Activated CD8-positive, alpha-beta memory T cell treated with anti-CD3 and anti-CD28 coated beads for 4 hours (primary cell): ENCODE measurements at regions not wholly inside any gene's neighbourhood (a gene's known extent, or its start where the extent isn't known, plus 50 kb on each side); places are given as distances from the start of the nearest gene placed in this dataset.
"Not testable (repeated sequence)": the region's sequence is repeated elsewhere in the genome, so short reads cannot be mapped to it uniquely, and the experiment has no call there.

Source experiments
- DNase-seq, 2 donors: peaks; one replicate each; pipeline ENCODE4 v3.0.0-alpha.2; 2020; ENCODE audit warnings: low read depth in 2 of 2

GRCh38 chr18:41693008-41693407 is 262.0 kb upstream of the PIK3C3 start:
- no peak for DNase-seq

DNA sequence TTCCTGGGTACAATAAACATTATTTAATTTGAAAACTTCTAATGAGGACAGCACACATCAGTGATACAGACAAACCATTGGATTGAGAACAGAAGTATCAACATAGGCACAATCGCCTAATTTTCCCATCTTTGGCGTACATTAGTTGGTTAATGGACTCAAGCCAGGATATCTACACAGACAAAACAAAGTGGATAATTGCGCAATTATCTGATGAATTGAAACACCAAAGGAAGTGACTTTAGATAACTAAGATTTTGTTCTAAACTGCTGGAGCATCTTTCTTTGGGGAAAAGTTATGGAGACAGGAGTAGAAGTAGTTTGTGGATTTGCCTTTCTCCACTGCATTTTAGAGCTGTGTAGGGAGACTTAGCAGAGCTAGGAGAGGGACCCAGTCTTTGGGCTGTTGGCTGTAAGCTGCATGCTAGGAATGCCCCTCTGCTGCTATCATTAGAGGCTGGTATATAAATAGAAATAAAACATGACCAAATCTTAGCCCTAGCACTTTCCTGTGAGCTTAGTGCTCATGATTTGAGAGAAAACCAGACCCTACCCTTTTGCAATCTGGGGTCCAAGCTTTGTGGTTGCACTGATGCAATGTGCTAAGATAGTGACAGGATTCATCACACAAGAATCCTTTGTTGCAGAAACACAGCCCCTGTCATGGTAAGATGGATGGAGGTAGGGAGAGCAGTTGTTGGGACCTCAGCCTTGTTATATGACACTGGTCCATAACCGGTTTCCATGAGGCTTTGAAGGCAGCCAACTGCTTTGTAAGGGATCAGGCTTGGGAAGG is 264.5 kb upstream of the PIK3C3 start:
- DNase-seq: no peak

DNA sequence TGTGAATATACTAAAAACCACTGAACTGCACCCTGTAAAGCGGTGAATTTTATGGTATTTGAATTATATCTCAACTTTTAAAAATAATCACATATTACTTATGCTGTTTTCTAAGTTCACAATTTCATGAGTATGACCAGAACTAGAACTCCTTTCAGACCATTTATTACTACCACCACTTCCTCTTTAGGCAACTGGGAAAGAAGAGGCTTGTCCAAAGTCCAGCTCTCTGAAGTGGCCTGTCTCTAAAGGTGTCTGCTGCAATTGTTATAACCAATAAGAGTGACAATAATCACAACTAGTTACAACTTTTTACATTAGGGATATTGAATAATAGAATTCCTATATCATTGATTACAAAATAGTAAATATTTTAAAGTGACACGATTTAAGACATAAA is 267.9 kb upstream of the PIK3C3 start:
- DNase-seq: no peak

DNA sequence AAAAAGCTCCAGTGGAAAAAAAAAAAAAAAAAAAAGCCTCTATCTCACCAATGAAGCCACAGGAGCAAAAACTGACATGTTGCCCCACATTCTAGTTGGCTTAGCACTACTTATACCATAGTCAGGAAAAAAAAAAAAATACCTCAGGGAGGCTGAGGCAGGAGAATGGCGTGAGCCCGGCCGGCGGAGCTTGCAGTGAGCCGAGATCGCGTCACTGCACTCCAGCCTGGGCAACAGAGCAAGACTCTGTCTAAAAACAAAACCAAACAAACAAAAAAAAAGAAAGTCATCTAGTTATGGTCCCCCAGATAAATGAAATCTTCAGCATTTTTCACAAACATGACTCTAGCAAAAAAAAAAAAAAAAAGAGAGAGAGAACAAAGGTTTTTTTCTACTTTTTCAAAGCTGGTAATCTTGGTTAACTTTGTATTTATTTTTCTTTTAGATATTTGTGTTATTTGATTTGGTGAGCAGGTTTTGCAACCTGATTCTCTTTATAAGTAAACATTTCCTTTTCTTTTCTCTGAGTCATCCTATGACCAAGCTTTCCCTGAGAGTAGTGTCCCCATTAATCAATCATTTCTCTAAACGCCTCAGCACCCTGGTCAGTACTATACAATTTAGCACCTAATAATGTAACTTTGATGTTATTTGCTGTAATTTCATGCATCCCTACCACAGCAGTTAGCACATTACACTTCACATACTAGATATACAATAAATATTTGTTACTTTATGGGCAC is 273.7 kb upstream of the PIK3C3 start:
- DNase-seq: no peak

- no peak for DNase-seq
Observed at GRCh38 chr18:41674506-41674905, 280.5 kb upstream of the PIK3C3 start.

DNA sequence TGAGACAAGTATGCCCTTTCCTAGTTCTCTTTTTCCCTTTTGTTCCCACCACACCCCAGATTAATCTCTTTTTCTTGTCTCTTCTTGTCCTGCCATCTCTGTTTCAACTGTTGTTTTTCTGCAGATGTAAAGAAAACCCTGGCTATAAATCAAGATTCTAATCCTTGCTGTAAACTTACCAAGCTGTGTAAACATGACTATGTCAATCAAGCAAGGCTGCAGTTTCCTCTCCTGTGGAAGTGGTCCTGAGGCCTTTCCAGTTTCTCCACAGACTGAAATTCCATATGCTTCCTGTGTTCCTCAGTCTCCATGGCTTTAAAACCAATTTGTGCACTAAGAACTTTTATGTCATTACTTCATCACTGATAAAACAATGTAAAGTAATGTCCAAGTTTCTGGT is 288.8 kb upstream of the PIK3C3 start:
- no peak for DNase-seq

DNA sequence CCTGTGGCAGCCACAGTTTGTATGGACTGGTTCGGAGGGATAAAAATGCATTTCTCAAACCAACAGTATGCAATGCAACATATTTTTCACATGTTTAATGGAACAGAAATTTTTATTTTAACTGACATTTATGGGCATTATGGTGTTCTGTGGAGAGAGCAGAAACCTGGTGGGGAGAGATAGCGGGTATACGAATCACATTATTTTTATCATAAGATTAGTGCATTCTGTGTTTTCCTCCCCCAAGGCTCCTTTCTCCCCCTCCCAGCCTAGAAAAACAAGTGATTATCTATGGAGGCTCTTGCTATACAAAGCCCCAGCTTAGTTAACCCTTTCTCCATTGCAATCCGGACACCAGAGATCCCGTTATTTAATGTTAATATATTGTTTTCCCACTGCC is 289.8 kb upstream of the PIK3C3 start:
- DNase-seq: no peak

DNA sequence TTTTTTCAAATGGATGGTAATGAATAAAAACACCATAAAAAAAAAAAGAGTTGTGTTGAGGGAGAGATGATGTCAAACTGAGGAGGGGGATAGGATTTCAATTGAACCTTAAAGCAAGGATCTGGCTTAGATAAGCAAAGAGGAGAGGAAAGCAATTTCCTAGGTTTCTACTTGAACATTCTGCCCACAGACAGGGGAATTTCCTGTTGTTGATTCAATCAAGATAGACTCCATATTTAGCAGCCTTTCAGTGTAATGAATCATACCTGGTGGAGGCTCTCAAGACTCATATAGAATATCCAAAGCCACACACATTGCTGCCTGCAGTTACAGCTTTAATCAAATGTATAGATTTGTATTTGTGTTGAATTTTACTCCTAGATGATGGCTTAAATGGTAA is 294.4 kb upstream of the PIK3C3 start:
- DNase-seq: no peak

GRCh38 chr18:41659438-41660130 is 295.4 kb upstream of the PIK3C3 start:
- no peak for DNase-seq

- DNase-seq: no peak
Observed at GRCh38 chr18:41657189-41657588, 297.8 kb upstream of the PIK3C3 start.

GRCh38 chr18:41655074-41655473 is 300.0 kb upstream of the PIK3C3 start:
- DNase-seq: no peak

- DNase-seq: no peak
Observed at GRCh38 chr18:41647914-41648313, 307.1 kb upstream of the PIK3C3 start.

- DNase-seq: no peak
Observed at GRCh38 chr18:41646915-41647620, 308.0 kb upstream of the PIK3C3 start.

DNA sequence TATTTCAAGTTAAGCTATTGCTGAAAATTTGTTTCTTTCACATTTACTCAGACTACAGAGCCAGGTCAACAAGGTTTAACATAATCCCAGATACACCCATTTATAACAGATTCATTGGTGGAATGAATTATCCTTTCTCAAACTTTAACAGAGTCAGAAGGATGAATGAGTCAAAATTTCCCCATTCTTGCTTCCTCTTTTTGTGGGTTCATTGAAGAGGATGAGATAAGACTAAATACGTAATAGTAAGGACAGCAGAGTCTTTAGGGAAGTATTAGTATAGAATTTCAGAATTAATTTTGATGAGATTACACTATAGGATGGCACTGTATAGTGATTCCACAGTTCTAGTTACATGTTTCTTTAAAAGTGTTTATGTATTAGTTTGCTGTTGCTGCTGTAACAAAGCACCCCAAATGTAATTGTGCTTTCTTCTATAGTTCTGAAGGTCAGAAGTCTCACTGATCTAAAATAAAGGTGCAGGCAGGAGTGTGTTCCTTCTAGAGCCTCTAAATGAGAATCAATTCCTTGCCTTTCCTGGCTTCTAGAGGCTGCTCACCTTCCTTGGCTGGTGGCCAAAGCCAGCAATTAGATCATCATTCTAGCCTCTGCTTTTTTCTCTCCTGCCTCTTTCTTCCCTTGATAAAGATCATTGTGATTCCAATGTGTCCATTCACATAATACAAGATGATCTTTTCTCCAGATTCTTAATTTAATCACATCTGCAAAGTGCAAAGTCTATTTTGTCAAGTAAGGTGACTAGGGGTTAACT is 309.3 kb upstream of the PIK3C3 start:
- no peak for DNase-seq

- DNase-seq: no peak
Observed at GRCh38 chr18:41644466-41644865, 310.6 kb upstream of the PIK3C3 start.

GRCh38 chr18:41643427-41643826 is 311.6 kb upstream of the PIK3C3 start:
- no peak for DNase-seq

DNA sequence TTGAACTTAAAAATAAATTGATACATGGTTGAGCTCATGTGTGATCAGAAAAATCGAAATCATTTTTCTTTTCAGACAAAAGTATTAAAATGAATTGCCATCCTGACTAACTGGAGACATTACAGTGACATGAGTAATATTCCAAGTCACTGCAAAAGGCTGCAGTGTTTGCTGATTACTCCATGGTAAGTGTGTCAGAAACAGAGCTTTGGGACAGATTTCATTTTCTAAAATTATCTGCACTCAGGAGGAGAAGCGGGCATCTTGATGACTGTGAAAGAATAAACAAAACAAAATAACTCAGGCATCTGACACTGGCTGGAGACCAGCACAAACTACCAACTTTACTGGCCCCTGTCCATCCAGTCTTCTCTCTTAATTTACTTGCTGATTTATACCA is 312.3 kb upstream of the PIK3C3 start:
- no peak for DNase-seq

DNA sequence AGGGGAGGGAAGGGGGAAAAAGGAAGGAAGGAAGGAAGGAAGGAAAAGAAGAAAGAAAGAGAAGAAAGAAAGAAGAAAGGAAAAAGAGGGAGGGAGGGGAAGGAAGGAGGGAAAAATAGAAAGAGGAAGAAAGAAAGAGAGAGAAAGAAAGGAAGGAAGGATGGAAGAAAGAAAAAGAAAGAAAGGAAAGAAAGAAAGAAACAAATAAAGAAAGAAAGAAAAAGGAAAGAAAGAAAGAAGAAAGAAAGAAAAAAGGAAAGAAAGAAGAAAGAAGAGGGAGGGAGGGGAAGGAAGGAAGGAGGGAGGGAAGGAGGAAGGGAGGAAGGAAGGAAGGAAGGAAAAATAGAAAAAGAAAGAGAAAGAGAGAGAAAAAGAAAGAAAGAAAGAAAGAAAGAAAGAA is 315.8 kb upstream of the PIK3C3 start:
- DNase-seq: no peak

GRCh38 chr18:41631723-41632285 is 323.2 kb upstream of the PIK3C3 start:
- DNase-seq: not testable (repeated sequence)

GRCh38 chr18:41630232-41630886 is 324.7 kb upstream of the PIK3C3 start:
- no peak for DNase-seq
